CD14-positive monocyte (primary cell): ENCODE measurements at regions not wholly inside any gene's neighbourhood (a gene's known extent, or its start where the extent isn't known, plus 50 kb on each side); places are given as distances from the start of the nearest gene placed in this dataset.

ENCODE experiments used
- DNase-seq, 3 donors: peaks; one replicate each; pipeline ENCODE4 v3.0.0-alpha.2; 2011 to 2022
- H2AFZ ChIP-seq: 2 replicates; pipeline ENCODE4 v1.6.0; 2012; ENCODE audit warnings: mild to moderate bottlenecking, low read depth, low read length, inconsistent platforms; ENCODE audit not compliant: insufficient read depth, poor library complexity, severe bottlenecking
- H3K27ac ChIP-seq, 2 donors: 1 replicate in 1 of 2; 2 replicates in 1 of 2; pipeline ENCODE4 v1.5.1; 2012 to 2013; ENCODE audit warnings: low read length in 2 of 2, control low read depth in 1 of 2, inconsistent platforms in 1 of 2, low read depth in 1 of 2, mild to moderate bottlenecking in 1 of 2
- H3K27me3 ChIP-seq, 2 donors: one replicate each; pipeline versions ENCODE4 v1.6.0 to v1.6.1; 2011 to 2013; ENCODE audit warnings: low read length in 2 of 2; ENCODE audit not compliant: control insufficient read depth in 2 of 2, insufficient read depth in 2 of 2
- H3K36me3 ChIP-seq, 2 donors: replicated peaks in 1 of 2; 1 replicate in 1 of 2; 2 replicates in 1 of 2; pipeline versions ENCODE4 v1.5.1 to v1.6.1; 2012 to 2013; ENCODE audit warnings: low read length in 2 of 2, control low read depth in 1 of 2, inconsistent platforms in 1 of 2, mild to moderate bottlenecking in 1 of 2; ENCODE audit not compliant: insufficient read depth in 2 of 2, control insufficient read depth in 1 of 2
- H3K4me1 ChIP-seq, 2 donors: 1 replicate in 1 of 2; 2 replicates in 1 of 2; pipeline versions ENCODE4 v1.5.1 to v1.6.1; 2012 to 2013; ENCODE audit warnings: low read length in 2 of 2, control low read depth in 1 of 2, inconsistent platforms in 1 of 2, mild to moderate bottlenecking in 1 of 2, moderate library complexity in 1 of 2; ENCODE audit not compliant: insufficient read depth in 2 of 2, control insufficient read depth in 1 of 2
- H3K4me2 ChIP-seq: replicated peaks from 2 replicates; pipeline ENCODE3; 2012; ENCODE audit warnings: low read length, moderate library complexity, mild to moderate bottlenecking; ENCODE audit not compliant: poor library complexity, severe bottlenecking; ENCODE audit errors: extremely low read depth
- H3K4me3 ChIP-seq, 3 experiments: fragments of 200-600 bp in 1 of 3; sonication (generic) in 1 of 3; replicated peaks in 1 of 3; 1 replicate in 2 of 3; 2 replicates in 1 of 3; pipeline ENCODE4 v1.5.1; 2011 to 2013; ENCODE audit warnings: low read length in 3 of 3, mild to moderate bottlenecking in 3 of 3, control low read depth in 2 of 3, low read depth in 2 of 3, inconsistent platforms in 1 of 3, moderate library complexity in 1 of 3
- H3K79me2 ChIP-seq: 2 replicates; pipeline ENCODE4 v1.6.0; 2012; ENCODE audit warnings: mild to moderate bottlenecking, control low read depth, inconsistent platforms, low read length, moderate library complexity; ENCODE audit not compliant: insufficient read depth
- H3K9ac ChIP-seq: 2 replicates; pipeline ENCODE4 v1.6.0; 2017; ENCODE audit warnings: low read length, mild to moderate bottlenecking; ENCODE audit not compliant: insufficient read depth, poor library complexity, severe bottlenecking
- H3K9me3 ChIP-seq, 2 donors: replicated peaks in 1 of 2; 1 replicate in 1 of 2; 2 replicates in 1 of 2; pipeline versions ENCODE4 v1.5.1 to v1.6.1; 2012 to 2013; ENCODE audit warnings: low read length in 2 of 2, control low read depth in 1 of 2; ENCODE audit not compliant: control insufficient read depth in 1 of 2, insufficient read depth in 1 of 2
- H4K20me1 ChIP-seq: 2 replicates; pipeline ENCODE4 v1.6.0; 2012; ENCODE audit warnings: mild to moderate bottlenecking, low read length, control low read depth, moderate library complexity; ENCODE audit not compliant: insufficient read depth
- H3K27ac Mint-ChIP-seq, 7 donors: one replicate each; pipeline ENCODE4 v1.8.0; 2020; ENCODE audit warnings: mild to moderate bottlenecking in 7 of 7, mixed read lengths in 7 of 7, moderate library complexity in 6 of 7, inconsistent platforms in 2 of 7
- H3K27me3 Mint-ChIP-seq, 3 donors: one replicate each; pipeline ENCODE4 v1.8.0; 2021 to 2022; ENCODE audit warnings: low read depth in 3 of 3, mild to moderate bottlenecking in 3 of 3, mixed read lengths in 3 of 3, moderate library complexity in 3 of 3, inconsistent platforms in 1 of 3
- H3K36me3 Mint-ChIP-seq, 2 donors: one replicate each; pipeline ENCODE4 v1.8.0; 2020; ENCODE audit warnings: mixed read lengths in 2 of 2, inconsistent platforms in 1 of 2, mild to moderate bottlenecking in 1 of 2
- H3K4me1 Mint-ChIP-seq: one replicate; pipeline ENCODE4 v1.8.0; 2020; ENCODE audit warnings: mild to moderate bottlenecking, mixed read lengths
- H3K4me3 Mint-ChIP-seq, 2 donors: one replicate each; pipeline ENCODE4 v1.8.0; 2020; ENCODE audit warnings: mild to moderate bottlenecking in 2 of 2, mixed read lengths in 2 of 2, moderate library complexity in 1 of 2
- H3K9me3 Mint-ChIP-seq, 7 donors: one replicate each; pipeline ENCODE4 v1.8.0; 2020 to 2022; ENCODE audit warnings: mixed read lengths in 7 of 7, mild to moderate bottlenecking in 6 of 7, moderate library complexity in 6 of 7, inconsistent platforms in 2 of 7
- WGBS: methylation state at CpG from one replicate; pipeline ENCODE4 v1.1.5; 2013; ENCODE audit warnings: missing lambda C conversion rate; ENCODE audit not compliant: insufficient coverage; 5-methylcytosine and 5-hydroxymethylcytosine counted together
- intact Hi-C, 2 donors: fragments of 100-400 bp; cut with micrococcal nuclease; formaldehyde crosslinking; loops; one replicate each; pipeline versions ENCODE4 v1.15.0 to v1.15.1; 2023
- TF ChIP-seq, protein P1 (sequence below): fragments of 200-600 bp; IDR thresholded peaks from one replicate; pipeline ENCODE4 v1.8.0; 2022; ENCODE audit warnings: antibody characterized with exemption, mild to moderate bottlenecking

DNA sequence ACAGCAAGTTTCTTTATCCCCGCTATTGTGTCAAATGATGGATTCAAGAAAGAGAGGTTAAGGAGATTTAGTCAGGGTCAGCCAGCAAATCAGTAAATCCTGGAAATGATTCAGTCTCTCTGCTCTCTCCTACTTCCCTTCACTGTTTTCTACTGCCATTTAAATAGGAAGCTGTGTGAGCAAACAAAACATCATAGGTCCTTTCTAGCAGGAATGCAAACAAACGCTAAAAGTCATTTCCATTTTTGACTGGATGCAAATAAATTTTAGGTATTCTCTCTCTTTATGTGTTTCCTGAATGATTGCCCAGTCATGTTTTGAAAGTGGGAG is 299.4 kb upstream of the RORA start:
- no peak overlapping the region for H2AFZ ChIP-seq
- H3K36me3 ChIP-seq, result no peaks in the 10 kb centered on the region
- no CpG with 5 or more reads among the region's 2 CpGs for whole genome bisulfite sequencing
- no peak overlapping the region for H3K4me3 Mint-ChIP-seq
- no peaks in the 10 kb centered on the region for H3K4me1 ChIP-seq
- no peak overlapping the region for H3K9ac ChIP-seq
- H3K27ac Mint-ChIP-seq, result no peak overlapping the region
- peaks cover 0 to 3% of the 10 kb centered on the region in 2 donors for H3K27me3 ChIP-seq
- DNase-seq, result no peak
- no peak overlapping the region for H3K4me3 ChIP-seq
- H3K4me2 ChIP-seq, result no peak overlapping the region
- H3K9me3 ChIP-seq, result no peaks in the 10 kb centered on the region
- no peaks in the 10 kb centered on the region for H3K36me3 Mint-ChIP-seq
- TF ChIP-seq, protein P1, sequence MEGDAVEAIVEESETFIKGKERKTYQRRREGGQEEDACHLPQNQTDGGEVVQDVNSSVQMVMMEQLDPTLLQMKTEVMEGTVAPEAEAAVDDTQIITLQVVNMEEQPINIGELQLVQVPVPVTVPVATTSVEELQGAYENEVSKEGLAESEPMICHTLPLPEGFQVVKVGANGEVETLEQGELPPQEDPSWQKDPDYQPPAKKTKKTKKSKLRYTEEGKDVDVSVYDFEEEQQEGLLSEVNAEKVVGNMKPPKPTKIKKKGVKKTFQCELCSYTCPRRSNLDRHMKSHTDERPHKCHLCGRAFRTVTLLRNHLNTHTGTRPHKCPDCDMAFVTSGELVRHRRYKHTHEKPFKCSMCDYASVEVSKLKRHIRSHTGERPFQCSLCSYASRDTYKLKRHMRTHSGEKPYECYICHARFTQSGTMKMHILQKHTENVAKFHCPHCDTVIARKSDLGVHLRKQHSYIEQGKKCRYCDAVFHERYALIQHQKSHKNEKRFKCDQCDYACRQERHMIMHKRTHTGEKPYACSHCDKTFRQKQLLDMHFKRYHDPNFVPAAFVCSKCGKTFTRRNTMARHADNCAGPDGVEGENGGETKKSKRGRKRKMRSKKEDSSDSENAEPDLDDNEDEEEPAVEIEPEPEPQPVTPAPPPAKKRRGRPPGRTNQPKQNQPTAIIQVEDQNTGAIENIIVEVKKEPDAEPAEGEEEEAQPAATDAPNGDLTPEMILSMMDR, result no peak
- peaks cover 0 to 4% (median 0%) of the 10 kb centered on the region in 3 donors for H3K27me3 Mint-ChIP-seq
- H3K9me3 Mint-ChIP-seq, result peaks cover 0 to 3% (median 0%) of the 10 kb centered on the region in 7 donors
- intact Hi-C loops, result no loop called here
- no peaks in the 10 kb centered on the region for H3K79me2 ChIP-seq
- no peaks in the 10 kb centered on the region for H4K20me1 ChIP-seq
- no peaks in the 10 kb centered on the region for H3K4me1 Mint-ChIP-seq
- H3K27ac ChIP-seq, result no peak overlapping the region

DNA sequence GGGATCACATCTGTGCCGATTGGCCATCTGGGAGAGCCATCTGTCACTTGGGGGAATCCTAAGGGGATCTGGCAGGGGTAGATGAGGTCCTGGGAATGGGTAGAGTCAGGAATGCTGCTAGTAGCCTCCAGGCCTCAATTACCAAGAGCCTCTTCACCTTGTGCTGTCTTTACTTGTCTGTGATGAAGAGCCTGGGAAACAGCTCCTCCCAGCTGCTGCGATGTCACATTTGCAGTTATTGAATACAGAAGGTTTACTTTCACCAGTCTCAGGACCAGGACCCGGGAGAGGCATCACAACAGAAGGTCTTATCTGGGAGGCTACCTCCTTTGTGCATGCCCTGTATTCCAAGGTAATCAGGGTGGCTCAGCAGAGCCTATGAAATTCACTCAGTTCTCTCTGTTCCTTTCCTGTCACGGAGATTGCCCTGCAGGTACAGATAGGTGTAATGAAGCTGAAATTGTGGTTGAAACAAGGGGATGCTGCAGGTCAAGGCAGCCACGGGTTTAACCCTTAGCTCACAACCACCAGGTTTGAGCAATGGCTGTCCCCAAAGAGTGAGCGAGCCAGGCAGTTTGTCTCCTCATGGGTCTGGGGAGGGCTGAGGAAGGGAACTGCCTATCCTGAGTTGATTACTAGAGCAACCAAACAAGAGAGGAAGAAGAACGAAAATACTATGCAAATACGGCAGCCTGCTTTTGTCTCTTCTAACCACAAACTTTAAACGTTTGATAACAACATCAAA is 298.9 kb upstream of the RORA start:
- no peak overlapping the region for H3K4me3 Mint-ChIP-seq

More for the DNA sequence above, 298.9 kb upstream of the RORA start:
- WGBS, result 87% methylated on average over 3 of the region's 9 CpGs
- Mint-ChIP-seq H3K27ac (no peak overlapping the region), H3K27me3 (peaks cover 0 to 4% (median 0%) of the 10 kb centered on the region in 3 donors), H3K9me3 (peaks cover 0 to 3% (median 0%) of the 10 kb centered on the region in 7 donors), H3K36me3 (no peaks in the 10 kb centered on the region), H3K4me1 (no peaks in the 10 kb centered on the region)
- Histone ChIP-seq H3K9me3 (no peaks in the 10 kb centered on the region), H3K79me2 (no peaks in the 10 kb centered on the region), H4K20me1 (no peaks in the 10 kb centered on the region), H3K4me2 (no peak overlapping the region), H3K4me1 (no peaks in the 10 kb centered on the region), H3K4me3 (no peak overlapping the region), H3K9ac (no peak overlapping the region), H3K27me3 (peaks cover 0 to 3% of the 10 kb centered on the region in 2 donors), H2AFZ (no peak overlapping the region), H3K36me3 (no peaks in the 10 kb centered on the region), H3K27ac (no peak overlapping the region)
- intact Hi-C loops, result no loop called here
- TF ChIP-seq, protein P1, result no peak
- no peak for DNase-seq
